Panc1 (cell line): ENCODE measurements at regions not wholly inside any gene's neighbourhood (a gene's known extent, or its start where the extent isn't known, plus 50 kb on each side); places are given as distances from the start of the nearest gene placed in this dataset.

Experiments
- ATAC-seq: fragments of 200-7000 bp; cut with Tn5 transposase; 2 replicates; pipeline ENCODE4 v1.9.1; 2020; ENCODE audit warnings: mild to moderate bottlenecking, moderate library complexity
- BruUV-seq: library from RNA; stranded (reverse); fragments of 400-500 nt; replicated peaks from 2 replicates; lab custom pipeline; 2021; lab: Mats Ljungman, UMichigan
- CTCF ChIA-PET: fragments of 300-600 bp; sonication (Branson Sonifier 250); formaldehyde crosslinking; loops from one replicate; lab custom pipeline; 2022; ENCODE audit warnings: antibody characterized with exemption; lab: Charles Lee
- POLR2A ChIA-PET: fragments of 300-600 bp; sonication (Branson Sonifier 250); formaldehyde crosslinking; loops from one replicate; lab custom pipeline; 2022; ENCODE audit warnings: antibody characterized with exemption; lab: Charles Lee
- DNase-seq: peaks from one replicate; pipeline ENCODE4 v3.0.0-alpha.2; 2010; ENCODE audit warnings: low read depth, low spot score
- H3K27ac ChIP-seq: 2 replicates; pipeline ENCODE4 v1.5.1; 2011; ENCODE audit warnings: mild to moderate bottlenecking, low read length, inconsistent platforms
- H3K27me3 ChIP-seq: fragments of 200-500 bp; sonication (Bioruptor generic); 2 replicates; pipeline ENCODE4 v1.6.0; 2014; ENCODE audit warnings: low read length, inconsistent platforms; ENCODE audit not compliant: control insufficient read depth, insufficient read depth
- H3K36me3 ChIP-seq: fragments of 200-500 bp; sonication (Bioruptor generic); 2 replicates; pipeline ENCODE4 v1.5.1; 2014; ENCODE audit warnings: inconsistent platforms, mild to moderate bottlenecking, low read length, moderate library complexity; ENCODE audit not compliant: control insufficient read depth, insufficient read depth
- H3K4me1 ChIP-seq: 2 replicates; pipeline ENCODE4 v1.5.1; 2011; ENCODE audit warnings: inconsistent platforms, mild to moderate bottlenecking, low read length, moderate library complexity; ENCODE audit not compliant: control insufficient read depth, insufficient read depth
- H3K4me3 ChIP-seq, 2 experiments: 2 replicates each; pipeline ENCODE4 v1.5.1; 2011 to 2012; ENCODE audit warnings: low read depth in 2 of 2, low read length in 2 of 2, mild to moderate bottlenecking in 2 of 2, inconsistent platforms in 1 of 2, moderate library complexity in 1 of 2
- H3K9me3 ChIP-seq: fragments of 200-500 bp; sonication (Bioruptor generic); 2 replicates; pipeline ENCODE4 v1.5.1; 2014; ENCODE audit warnings: low read depth, mild to moderate bottlenecking, inconsistent platforms, low read length, moderate library complexity; ENCODE audit not compliant: control insufficient read depth, insufficient read depth
- CTCF ChIP-seq: fragments of 450-650 bp; IDR thresholded peaks from 2 replicates; pipeline ENCODE4 v1.5.1; 2017; ENCODE audit warnings: mild to moderate bottlenecking
- POLR2AphosphoS5 ChIP-seq: IDR thresholded peaks from 2 replicates; pipeline ENCODE4 v1.6.1; 2012; ENCODE audit warnings: mild to moderate bottlenecking, low read depth, low read length, moderate library complexity
- REST ChIP-seq, 2 experiments: IDR thresholded peaks; 2 replicates each; pipeline ENCODE4 v1.6.1; 2011 to 2012; ENCODE audit warnings: low read depth in 2 of 2, control low read depth in 1 of 2, low read length in 1 of 2, mild to moderate bottlenecking in 1 of 2, moderate library complexity in 1 of 2; ENCODE audit not compliant: insufficient read depth in 1 of 2
- SIN3A ChIP-seq: IDR thresholded peaks from 2 replicates; pipeline ENCODE4 v1.6.1; 2012; ENCODE audit warnings: low read depth, mild to moderate bottlenecking, low read length, moderate library complexity, borderline replicate concordance; ENCODE audit not compliant: insufficient read depth
- TCF7L2 ChIP-seq: IDR thresholded peaks from 2 replicates; pipeline ENCODE4 v1.6.1; 2011; ENCODE audit warnings: mild to moderate bottlenecking, low read depth, low read length, inconsistent platforms
- in situ Hi-C: cut with HindIII; loops from 2 replicates; pipeline ENCODE4 v1.10.0; 2016; ENCODE audit warnings: low sequenced_read_pairs, low pct_unique_long_range_greater_than_20kb
- intact Hi-C: fragments of 100-400 bp; cut with micrococcal nuclease; formaldehyde crosslinking; loops from one replicate; pipeline ENCODE4 v1.10.0; 2022; ENCODE audit not compliant: unreplicated experiment

- no peaks in the 10 kb centered on the region for H3K9me3 ChIP-seq
- intact Hi-C loops: no loop called here
- H3K4me1 ChIP-seq: no peaks in the 10 kb centered on the region
- H3K27ac ChIP-seq: no peak overlapping the region
- no peak overlapping the region for H3K4me3 ChIP-seq
- POLR2A ChIA-PET: no interaction called here
- CTCF ChIA-PET: no interaction called here
- no peak for DNase-seq
- H3K36me3 ChIP-seq: no peaks in the 10 kb centered on the region
- in situ Hi-C loops: no loop called here
- TF ChIP-seq REST (IDR thresholded peaks at IDR 0.05; ENCODE audit: insufficient read depth in 1 of 2, low read depth in 2 of 2, low read length in 1 of 2) (no peak), TCF7L2 (no peak), POLR2AphosphoS5 (no peak), SIN3A (no peak), CTCF (no peak)
- no peak for ATAC-seq
- no peaks in the 10 kb centered on the region for H3K27me3 ChIP-seq
- BruUV-seq: no TSS peak
Observed at GRCh38 chr13:81458170-81458569, 1117.2 kb upstream of the SPRY2 start.

- in situ Hi-C loops (no loop called here), intact Hi-C loops (no loop called here)
- BruUV-seq: no TSS peak
- Histone ChIP-seq H3K36me3 (no peaks in the 10 kb centered on the region), H3K9me3 (no peaks in the 10 kb centered on the region), H3K4me1 (no peaks in the 10 kb centered on the region), H3K4me3 (no peak overlapping the region), H3K27me3 (no peaks in the 10 kb centered on the region), H3K27ac (no peak overlapping the region)
- TF ChIP-seq CTCF (no peak), SIN3A (no peak), REST (IDR thresholded peaks at IDR 0.05; ENCODE audit: insufficient read depth in 1 of 2, low read depth in 2 of 2, low read length in 1 of 2) (no peak), POLR2AphosphoS5 (no peak), TCF7L2 (no peak)
- ChIA-PET CTCF (no interaction called here), POLR2A (no interaction called here)
- DNase-seq: no peak
- no peak for ATAC-seq
Observed at GRCh38 chr13:81446441-81446840, 1105.5 kb upstream of the SPRY2 start.
